ENCODE measurements at regions not wholly inside any gene's neighbourhood (a gene's known extent, or its start where the extent isn't known, plus 50 kb on each side); places are given as distances from the start of the nearest gene placed in this dataset.

- no peaks in the 10 kb centered on the region for H3K36me3 ChIP-seq (ENCODE audit: insufficient read depth, low read length)
These were observed 230.6 kb downstream of the UTRN start for GRCh38 chr6:144515761-144516160.

GRCh38 chr6:144519426-144519825 lies 234.3 kb downstream of the UTRN start:
- H3K79me2 ChIP-seq (ENCODE audit: insufficient read depth, low read length), result no peaks in the 10 kb centered on the region
- no peaks in the 10 kb centered on the region for H3K9me3 ChIP-seq (ENCODE audit: low read length)
- no peak overlapping the region for H3K9ac ChIP-seq (ENCODE audit: low read length)
- no peak overlapping the region for H2AFZ ChIP-seq (ENCODE audit: low read length)
- H3K4me1 ChIP-seq (ENCODE audit: insufficient read depth, low read length, severe bottlenecking), result no peaks in the 10 kb centered on the region
- no peak overlapping the region for H3K4me3 ChIP-seq (ENCODE audit: low read depth, low read length, poor library complexity, severe bottlenecking)
- no peaks in the 10 kb centered on the region for H4K20me1 ChIP-seq (ENCODE audit: insufficient read depth, low read length)
- H3K27me3 ChIP-seq (ENCODE audit: insufficient read depth, low read length), result no peaks in the 10 kb centered on the region
- H3K4me2 ChIP-seq (ENCODE audit: low read length), result no peak overlapping the region
- no peak overlapping the region for H3K27ac ChIP-seq (ENCODE audit: low read depth, low read length, poor library complexity, severe bottlenecking)
- TF ChIP-seq EZH2 (IDR thresholded peaks at IDR 0.05; ENCODE audit: borderline replicate concordance, low read length), result no peak
- no peak for TF ChIP-seq CTCF (IDR thresholded peaks at IDR 0.05; ENCODE audit: low read length)
- no peaks in the 10 kb centered on the region for H3K36me3 ChIP-seq (ENCODE audit: insufficient read depth, low read length)
- H3K9me2 ChIP-seq (ENCODE audit: low read depth, low read length), result no peaks in the 10 kb centered on the region
- H3F3A ChIP-seq (ENCODE audit: insufficient read depth, low read length), result no peaks in the 10 kb centered on the region

More at GRCh38 chr6:144515761-144516160, 230.6 kb downstream of the UTRN start:
- Histone ChIP-seq H4K20me1 (ENCODE audit: insufficient read depth, low read length) (no peaks in the 10 kb centered on the region), H2AFZ (ENCODE audit: low read length) (no peak overlapping the region), H3K27me3 (ENCODE audit: insufficient read depth, low read length) (no peaks in the 10 kb centered on the region), H3K27ac (ENCODE audit: low read depth, low read length, poor library complexity, severe bottlenecking) (no peak overlapping the region), H3K4me1 (ENCODE audit: insufficient read depth, low read length, severe bottlenecking) (no peaks in the 10 kb centered on the region), H3K9me2 (ENCODE audit: low read depth, low read length) (no peaks in the 10 kb centered on the region), H3F3A (ENCODE audit: insufficient read depth, low read length) (no peaks in the 10 kb centered on the region), H3K9ac (ENCODE audit: low read length) (no peak overlapping the region), H3K79me2 (ENCODE audit: insufficient read depth, low read length) (no peaks in the 10 kb centered on the region), H3K4me3 (ENCODE audit: low read depth, low read length, poor library complexity, severe bottlenecking) (no peak overlapping the region), H3K9me3 (ENCODE audit: low read length) (no peaks in the 10 kb centered on the region), H3K4me2 (ENCODE audit: low read length) (no peak overlapping the region)
- TF ChIP-seq CTCF (IDR thresholded peaks at IDR 0.05; ENCODE audit: low read length), result no peak
- TF ChIP-seq EZH2 (IDR thresholded peaks at IDR 0.05; ENCODE audit: borderline replicate concordance, low read length), result no peak

- no peak overlapping the region for H3K4me2 ChIP-seq (ENCODE audit: low read length)
- H2AFZ ChIP-seq (ENCODE audit: low read length), result no peak overlapping the region
- no peak overlapping the region for H3K4me3 ChIP-seq (ENCODE audit: low read depth, low read length, poor library complexity, severe bottlenecking)
- no peak overlapping the region for H3K27ac ChIP-seq (ENCODE audit: low read depth, low read length, poor library complexity, severe bottlenecking)
- H3F3A ChIP-seq (ENCODE audit: insufficient read depth, low read length), result no peaks in the 10 kb centered on the region
- no peaks in the 10 kb centered on the region for H3K79me2 ChIP-seq (ENCODE audit: insufficient read depth, low read length)
- peaks cover 12% of the 10 kb centered on the region for H3K4me1 ChIP-seq (ENCODE audit: insufficient read depth, low read length, severe bottlenecking)
- no peak overlapping the region for H3K9ac ChIP-seq (ENCODE audit: low read length)
- no peaks in the 10 kb centered on the region for H3K9me3 ChIP-seq (ENCODE audit: low read length)
- TF ChIP-seq CTCF (IDR thresholded peaks at IDR 0.05; ENCODE audit: low read length) (no peak), EZH2 (IDR thresholded peaks at IDR 0.05; ENCODE audit: borderline replicate concordance, low read length) (no peak)
- H3K36me3 ChIP-seq (ENCODE audit: insufficient read depth, low read length), result no peaks in the 10 kb centered on the region
- no peaks in the 10 kb centered on the region for H3K27me3 ChIP-seq (ENCODE audit: insufficient read depth, low read length)
- no peaks in the 10 kb centered on the region for H4K20me1 ChIP-seq (ENCODE audit: insufficient read depth, low read length)
- H3K9me2 ChIP-seq (ENCODE audit: low read depth, low read length), result no peaks in the 10 kb centered on the region
These were observed 243.7 kb downstream of the UTRN start for GRCh38 chr6:144528743-144529425.

Data from OCI-LY1 (cell line).